GM12878 (cell line): ENCODE measurements at regions not wholly inside any gene's neighbourhood (a gene's known extent, or its start where the extent isn't known, plus 50 kb on each side); places are given as distances from the start of the nearest gene placed in this dataset.

ENCODE experiments used
- ATAC-seq: fragments of 200-7000 bp; cut with Tn5 transposase; 3 replicates; pipeline ENCODE4 v1.9.1; 2020; ENCODE audit warnings: mild to moderate bottlenecking, moderate library complexity
- BruUV-seq: library from RNA; stranded (reverse); fragments of 400-500 nt; replicated peaks from 2 replicates; lab custom pipeline; 2021; lab: Mats Ljungman, UMichigan
- CTCF ChIA-PET: fragments of 300-600 bp; sonication (Branson Sonifier 250); formaldehyde crosslinking; extraction: SDS; loops from one replicate; lab custom pipeline; 2021; ENCODE audit warnings: inconsistent platforms; lab: Yijun Ruan, JAX
- POLR2A ChIA-PET: fragments of 350-600 bp; formaldehyde crosslinking; extraction: SDS; loops from one replicate; lab custom pipeline; 2021; ENCODE audit warnings: inconsistent platforms; lab: Charles Lee
- RAD21 ChIA-PET: fragments of 300-600 bp; sonication (Branson Sonifier 250); formaldehyde crosslinking; loops from one replicate; lab custom pipeline; 2023; ENCODE audit warnings: antibody characterized with exemption; ENCODE audit not compliant: unreplicated experiment; lab: Charles Lee
- SMC1A ChIA-PET: fragments of 300-600 bp; sonication (Branson Sonifier 250); formaldehyde crosslinking; loops from one replicate; lab custom pipeline; 2023; ENCODE audit not compliant: unreplicated experiment, uncharacterized antibody; lab: Charles Lee
- DNase-seq: peaks from one replicate; pipeline ENCODE4 v3.0.0-alpha.2; 2011; ENCODE audit warnings: low read depth, low spot score
- FAIRE-seq: peaks from 3 replicates; lab custom pipeline; 2011; peaks lifted over from hg19 to GRCh38; lab: Jason Lieb, UNC
- H2AFZ ChIP-seq: 2 replicates; pipeline ENCODE4 v1.6.0; 2011; ENCODE audit warnings: low read depth, low read length, control low read depth; ENCODE audit not compliant: control insufficient read depth
- H3K27ac ChIP-seq: 2 replicates; pipeline ENCODE4 v1.5.1; 2011; ENCODE audit warnings: control low read depth; ENCODE audit not compliant: control insufficient read depth, insufficient read depth
- H3K27me3 ChIP-seq, 2 experiments: replicated peaks in 1 of 2; 2 replicates each; pipeline versions ENCODE4 v1.6.0 to v1.6.1; 2011; ENCODE audit warnings: low read length in 1 of 2; ENCODE audit not compliant: control insufficient read depth in 2 of 2, insufficient read depth in 2 of 2
- H3K36me3 ChIP-seq, 2 experiments: 2 replicates each; pipeline ENCODE4 v1.5.1; 2011; ENCODE audit warnings: low read length in 1 of 2; ENCODE audit not compliant: control insufficient read depth in 2 of 2, insufficient read depth in 2 of 2
- H3K4me1 ChIP-seq: 2 replicates; pipeline ENCODE4 v1.6.1; 2011; ENCODE audit warnings: mild to moderate bottlenecking, low read length, moderate library complexity, mixed read lengths; ENCODE audit not compliant: control insufficient read depth, insufficient read depth
- H3K4me2 ChIP-seq: 2 replicates; pipeline ENCODE4 v1.6.0; 2011; ENCODE audit warnings: control low read depth; ENCODE audit not compliant: control insufficient read depth, insufficient read depth
- H3K4me3 ChIP-seq: fragments of 200-600 bp; sonication (generic); 2 replicates; pipeline ENCODE4 v1.5.1; 2016
- H3K79me2 ChIP-seq: 2 replicates; pipeline ENCODE4 v1.6.0; 2011; ENCODE audit warnings: low read length; ENCODE audit not compliant: control insufficient read depth, insufficient read depth
- H3K9ac ChIP-seq: 2 replicates; pipeline ENCODE4 v1.8.0; 2011; ENCODE audit warnings: low read length, control low read depth, mixed read lengths; ENCODE audit not compliant: control insufficient read depth, insufficient read depth
- H3K9me3 ChIP-seq: replicated peaks from 3 replicates; pipeline ENCODE4 v1.5.1; 2011; ENCODE audit warnings: mild to moderate bottlenecking, low read length; ENCODE audit not compliant: control insufficient read depth, insufficient read depth
- H4K20me1 ChIP-seq: 2 replicates; pipeline ENCODE4 v1.6.0; 2011; ENCODE audit not compliant: control insufficient read depth, insufficient read depth
- ATF7 ChIP-seq: fragments of 450-650 bp; IDR thresholded peaks from 2 replicates; pipeline ENCODE4 v1.6.1; 2016; ENCODE audit warnings: low read depth, mild to moderate bottlenecking
- BMI1 ChIP-seq: fragments of 450-650 bp; IDR thresholded peaks from 2 replicates; pipeline ENCODE4 v1.6.1; 2016; ENCODE audit warnings: mild to moderate bottlenecking, moderate library complexity, borderline replicate concordance
- CHD2 ChIP-seq: IDR thresholded peaks from 2 replicates; pipeline ENCODE4 v1.6.1; 2011; ENCODE audit warnings: low read depth, low read length, improper control_type of control experiment, borderline replicate concordance
- CREB1 ChIP-seq: IDR thresholded peaks from 2 replicates; pipeline ENCODE4 v1.6.1; 2012; ENCODE audit warnings: low read depth, mild to moderate bottlenecking, inconsistent platforms
- HDAC2 ChIP-seq: fragments of 200-600 bp; sonication (generic); IDR thresholded peaks from 2 replicates; pipeline ENCODE4 v1.6.1; 2017
- KDM1A ChIP-seq: fragments of 200-600 bp; sonication (generic); IDR thresholded peaks from 2 replicates; pipeline ENCODE4 v1.6.1; 2016; ENCODE audit warnings: borderline replicate concordance
- MLLT1 ChIP-seq: fragments of 450-650 bp; IDR thresholded peaks from 2 replicates; pipeline ENCODE4 v1.6.1; 2016; ENCODE audit warnings: mild to moderate bottlenecking
- MTA3 ChIP-seq: IDR thresholded peaks from 2 replicates; pipeline ENCODE4 v1.6.1; 2012; ENCODE audit warnings: low read length, inconsistent platforms, borderline replicate concordance
- NRF1 ChIP-seq: conservative IDR thresholded peaks from 2 replicates; pipeline ENCODE4 v1.6.1; 2011; ENCODE audit warnings: mild to moderate bottlenecking, low read depth, low read length, improper control_type of control experiment
- PAX5 ChIP-seq: IDR thresholded peaks from 2 replicates; pipeline ENCODE4 v1.6.1; 2011; ENCODE audit warnings: low read depth, low read length, borderline replicate concordance
- PAX8 ChIP-seq: fragments of 450-650 bp; IDR thresholded peaks from 2 replicates; pipeline ENCODE4 v1.6.1; 2017; ENCODE audit warnings: mild to moderate bottlenecking, moderate library complexity
- RAD51 ChIP-seq: fragments of 450-650 bp; IDR thresholded peaks from 2 replicates; pipeline ENCODE4 v1.6.1; 2016; ENCODE audit warnings: moderate library complexity, mild to moderate bottlenecking, inconsistent platforms
- SKIL ChIP-seq: fragments of 450-650 bp; IDR thresholded peaks from 2 replicates; pipeline ENCODE4 v1.6.1; 2017; ENCODE audit warnings: mild to moderate bottlenecking, low read depth, inconsistent platforms; ENCODE audit not compliant: poor library complexity, severe bottlenecking
- SPI1 ChIP-seq: IDR thresholded peaks from 2 replicates; pipeline ENCODE4 v1.6.1; 2011; ENCODE audit warnings: low read depth, mild to moderate bottlenecking, low read length, moderate library complexity, borderline replicate concordance; ENCODE audit not compliant: insufficient read depth
- YY1 ChIP-seq: IDR thresholded peaks from 2 replicates; pipeline ENCODE4 v1.6.1; 2011; ENCODE audit warnings: low read depth, mild to moderate bottlenecking, low read length
- ZBTB11 ChIP-seq: fragments of 450-650 bp; formaldehyde crosslinking; IDR thresholded peaks from 2 replicates; pipeline ENCODE4 v1.5.0; 2022; ENCODE audit warnings: mild to moderate bottlenecking, missing genetic modification characterization
- ZNF217 ChIP-seq: fragments of 450-650 bp; IDR thresholded peaks from 2 replicates; pipeline ENCODE4 v1.6.1; 2017; ENCODE audit warnings: antibody characterized with exemption, mild to moderate bottlenecking
- ZNF622 ChIP-seq: fragments of 450-650 bp; IDR thresholded peaks from 2 replicates; pipeline ENCODE4 v1.6.1; 2017; ENCODE audit warnings: mild to moderate bottlenecking, inconsistent platforms
- WGBS: methylation state at CpG from one replicate; pipeline ENCODE4 v1.1.6; 2016; ENCODE audit warnings: low lambda C conversion rate; ENCODE audit not compliant: insufficient replicate concordance, insufficient coverage; ENCODE audit errors: missing lambda C conversion rate; 5-methylcytosine and 5-hydroxymethylcytosine counted together
- in situ Hi-C: fragments of 300-500 bp; cut with MboI; formaldehyde crosslinking; loops from 9 replicates; pipeline ENCODE4 v1.14.3; 2018; ENCODE audit warnings: mixed read lengths
- intact Hi-C: fragments of 100-400 bp; cut with micrococcal nuclease; formaldehyde crosslinking; loops from one replicate; pipeline ENCODE4 v1.14.2; 2022; ENCODE audit not compliant: unreplicated experiment

GRCh38 chr4:128757712-128758111, 51.8 kb upstream of the JADE1 start:
- H3K36me3 ChIP-seq: no peaks in the 10 kb centered on the region
- SMC1A ChIA-PET: interaction anchor here (1.0 to 1.3 kb wide), 2 partner anchors 10 to 21 kb away, joined by 3 to 5 read pairs; no protein-coding TSS in a partner anchor
- H3K4me2 ChIP-seq: no peak overlapping the region
- RAD21 ChIA-PET: no interaction called here
- H3K9me3 ChIP-seq: no peaks in the 10 kb centered on the region
- no peaks in the 10 kb centered on the region for H4K20me1 ChIP-seq
- no peak overlapping the region for H3K4me3 ChIP-seq
- H2AFZ ChIP-seq: no peak overlapping the region
- in situ Hi-C loops: no loop called here
- no peaks in the 10 kb centered on the region for H3K79me2 ChIP-seq
- FAIRE-seq (no peak), ATAC-seq (peak; percentile 27; the same call in 2 of the 3 replicates)
- POLR2A ChIA-PET: interaction anchor here (0.5 kb wide), 1 partner anchor 52 kb away, joined by 3 read pairs; no protein-coding TSS in a partner anchor
- no peak for TF ChIP-seq SKIL
- no peak for TF ChIP-seq PAX5
- no peak for TF ChIP-seq ZNF217
- no peak for TF ChIP-seq MTA3
- no peak for TF ChIP-seq NRF1
- no peak for TF ChIP-seq KDM1A
- no peak for TF ChIP-seq YY1
- TF ChIP-seq ZBTB11: no peak
- TF ChIP-seq BMI1: no peak
- no peak for TF ChIP-seq MLLT1
- no peak for TF ChIP-seq PAX8
- no peak for TF ChIP-seq ATF7
- TF ChIP-seq ZNF622: no peak
- no peak for TF ChIP-seq RAD51
- no peak for TF ChIP-seq CHD2
- TF ChIP-seq CREB1: no peak
- TF ChIP-seq SPI1: no peak
- TF ChIP-seq HDAC2: no peak
- TF ChIP-seq, all 136 proteins: peak for 0
- Histone ChIP-seq H3K27ac (no peak overlapping the region), H3K9ac (no peak overlapping the region), H3K4me1 (no peaks in the 10 kb centered on the region), H3K27me3 (no peaks in the 10 kb centered on the region)
- CTCF ChIA-PET: interaction anchor here (0.6 to 1.2 kb wide), 2 partner anchors 10 to 567 kb away, joined by 3 read pairs; no protein-coding TSS in a partner anchor
- DNase-seq: no peak
- BruUV-seq: no TSS peak
- 67% methylated on average over 3 of the region's 3 CpGs for WGBS
- intact Hi-C loops: no loop called here
